A673 (cell line): ENCODE measurements at regions not wholly inside any gene's neighbourhood (a gene's known extent, or its start where the extent isn't known, plus 50 kb on each side); places are given as distances from the start of the nearest gene placed in this dataset.

ENCODE experiments used
- BruUV-seq: library from RNA; stranded (reverse); fragments of 400-500 nt; replicated peaks from 2 replicates; lab custom pipeline; 2021; lab: Mats Ljungman, UMichigan
- CTCF ChIA-PET: fragments of 300-600 bp; sonication (Branson Sonifier 250); formaldehyde crosslinking; loops from one replicate; lab custom pipeline; 2022; ENCODE audit warnings: antibody characterized with exemption; lab: Charles Lee
- POLR2A ChIA-PET: fragments of 300-600 bp; sonication (Branson Sonifier 250); formaldehyde crosslinking; loops from one replicate; lab custom pipeline; 2022; ENCODE audit warnings: antibody characterized with exemption; ENCODE audit not compliant: low non-redundant PET; lab: Charles Lee
- DNase-seq: peaks from one replicate; pipeline ENCODE4 v3.0.0-alpha.2; 2015; ENCODE audit warnings: low spot score
- H3K27ac ChIP-seq: fragments of 200-600 bp; sonication (generic); 2 replicates; pipeline ENCODE4 v1.5.1; 2016; ENCODE audit warnings: mixed run types, low read depth, mild to moderate bottlenecking, mixed read lengths, antibody characterized with exemption, low read length; ENCODE audit not compliant: poor library complexity, severe bottlenecking
- H3K27me3 ChIP-seq: fragments of 200-600 bp; sonication (generic); replicated peaks from 2 replicates; pipeline ENCODE4 v1.6.1; 2017; ENCODE audit warnings: mixed run types, low read depth, mild to moderate bottlenecking, mixed read lengths, antibody characterized with exemption, low read length; ENCODE audit not compliant: insufficient read depth, poor library complexity
- H3K36me3 ChIP-seq: fragments of 200-600 bp; sonication (generic); 2 replicates; pipeline ENCODE4 v1.6.1; 2016; ENCODE audit warnings: mixed run types, mild to moderate bottlenecking, mixed read lengths, antibody characterized with exemption, low read length; ENCODE audit not compliant: insufficient read depth, poor library complexity, severe bottlenecking
- H3K4me1 ChIP-seq: fragments of 200-600 bp; sonication (generic); 2 replicates; pipeline ENCODE4 v1.6.1; 2017; ENCODE audit warnings: mixed run types, mild to moderate bottlenecking, mixed read lengths, antibody characterized with exemption, low read length; ENCODE audit not compliant: insufficient read depth, poor library complexity, severe bottlenecking
- H3K4me3 ChIP-seq: fragments of 200-600 bp; sonication (generic); 2 replicates; pipeline ENCODE4 v1.5.1; 2016; ENCODE audit warnings: low read depth, mixed run types, mild to moderate bottlenecking, mixed read lengths, low read length; ENCODE audit not compliant: poor library complexity, severe bottlenecking
- H3K9me3 ChIP-seq: fragments of 200-600 bp; sonication (generic); 2 replicates; pipeline ENCODE4 v1.6.1; 2016; ENCODE audit warnings: mixed run types, low read depth, mild to moderate bottlenecking, mixed read lengths, antibody characterized with exemption, low read length; ENCODE audit not compliant: poor library complexity, severe bottlenecking
- CTCF ChIP-seq: fragments of 300-800, 200-600 bp; sonication (generic); conservative IDR thresholded peaks from 2 replicates; pipeline ENCODE4 v1.5.1; 2017; ENCODE audit warnings: low read depth, mild to moderate bottlenecking, antibody characterized with exemption, low read length, moderate library complexity, mixed read lengths
- EZH2 ChIP-seq: fragments of 200-600 bp; sonication (generic); IDR thresholded peaks from 2 replicates; pipeline ENCODE4 v1.6.1; 2017; ENCODE audit warnings: borderline replicate concordance, low read depth, mild to moderate bottlenecking, mixed read lengths, antibody characterized with exemption, low read length; ENCODE audit not compliant: poor library complexity, severe bottlenecking
- intact Hi-C: fragments of 100-400 bp; cut with micrococcal nuclease; formaldehyde crosslinking; loops from one replicate; pipeline ENCODE4 v1.10.0; 2022; ENCODE audit not compliant: unreplicated experiment

GRCh38 chr7:54349229-54349628 is 192.9 kb upstream of the VSTM2A start:
- no TSS peak for BruUV-seq
- no peaks in the 10 kb centered on the region for H3K36me3 ChIP-seq
- ChIA-PET POLR2A (interaction anchor here (0.5 kb wide), 1 partner anchor 110 kb away, joined by 4 read pairs; no protein-coding TSS in a partner anchor), CTCF (no interaction called here)
- no peaks in the 10 kb centered on the region for H3K27me3 ChIP-seq
- H3K4me3 ChIP-seq: no peak overlapping the region
- no peak for DNase-seq
- no peak for TF ChIP-seq EZH2
- TF ChIP-seq CTCF: no peak
- peaks cover 22% of the 10 kb centered on the region for H3K9me3 ChIP-seq
- no peaks in the 10 kb centered on the region for H3K4me1 ChIP-seq
- intact Hi-C loops: no loop called here
- no peak overlapping the region for H3K27ac ChIP-seq

- POLR2A ChIA-PET: no interaction called here
These were observed 187.7 kb upstream of the VSTM2A start for GRCh38 chr7:54354436-54354835.

GRCh38 chr7:54355842-54356241 is 186.3 kb upstream of the VSTM2A start:
- no peak for TF ChIP-seq EZH2
- no peak for TF ChIP-seq CTCF
- Histone ChIP-seq H3K4me3 (no peak overlapping the region), H3K27me3 (no peaks in the 10 kb centered on the region), H3K9me3 (peaks cover 26% of the 10 kb centered on the region), H3K4me1 (no peaks in the 10 kb centered on the region), H3K27ac (no peak overlapping the region), H3K36me3 (no peaks in the 10 kb centered on the region)
- DNase-seq: no peak
- POLR2A ChIA-PET: no interaction called here
- CTCF ChIA-PET: no interaction called here
- BruUV-seq: no TSS peak
- intact Hi-C loops: no loop called here

More at GRCh38 chr7:54354436-54354835, 187.7 kb upstream of the VSTM2A start:
- Histone ChIP-seq H3K9me3 (peaks cover 27% of the 10 kb centered on the region), H3K4me1 (no peaks in the 10 kb centered on the region), H3K27me3 (no peaks in the 10 kb centered on the region), H3K36me3 (no peaks in the 10 kb centered on the region), H3K27ac (no peak overlapping the region), H3K4me3 (no peak overlapping the region)
- intact Hi-C loops: no loop called here
- CTCF ChIA-PET: no interaction called here
- BruUV-seq: no TSS peak
- TF ChIP-seq EZH2: no peak
- no peak for TF ChIP-seq CTCF
- DNase-seq: no peak
